NCI-H2196 treated with DMSO at 0.1 percent for 48 hours (cell line): ENCODE measurements at regions not wholly inside any gene's neighbourhood (a gene's known extent, or its start where the extent isn't known, plus 50 kb on each side); places are given as distances from the start of the nearest gene placed in this dataset.
"Not testable (repeated sequence)": the region's sequence is repeated elsewhere in the genome, so short reads cannot be mapped to it uniquely, and the experiment has no call there.

Experiments used
- DNase-seq: peaks from one replicate; lab custom pipeline; 2025; ENCODE audit not compliant: unreplicated experiment; lab: John Stamatoyannopoulos, UW

DNA sequence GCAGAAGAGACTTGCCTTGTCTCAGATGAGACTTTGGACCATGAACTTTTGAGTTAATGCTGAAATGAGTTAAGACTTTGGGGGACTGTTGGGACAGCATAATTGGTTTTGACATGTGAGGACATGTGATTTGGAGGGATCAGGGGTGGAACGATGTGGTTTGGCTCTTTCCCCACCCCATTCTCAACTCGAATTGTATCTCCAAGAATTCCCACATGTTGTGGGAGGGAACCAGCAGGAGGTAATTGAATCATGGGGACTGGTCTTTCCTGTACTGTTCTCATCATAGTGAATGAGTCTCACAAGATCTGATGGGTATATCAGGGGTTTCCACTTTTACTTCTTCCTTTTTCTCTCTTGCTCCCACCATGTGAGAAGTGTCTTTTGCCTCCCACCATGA lies 229.7 kb upstream of the KCND2 start:
- no peak for DNase-seq

DNA sequence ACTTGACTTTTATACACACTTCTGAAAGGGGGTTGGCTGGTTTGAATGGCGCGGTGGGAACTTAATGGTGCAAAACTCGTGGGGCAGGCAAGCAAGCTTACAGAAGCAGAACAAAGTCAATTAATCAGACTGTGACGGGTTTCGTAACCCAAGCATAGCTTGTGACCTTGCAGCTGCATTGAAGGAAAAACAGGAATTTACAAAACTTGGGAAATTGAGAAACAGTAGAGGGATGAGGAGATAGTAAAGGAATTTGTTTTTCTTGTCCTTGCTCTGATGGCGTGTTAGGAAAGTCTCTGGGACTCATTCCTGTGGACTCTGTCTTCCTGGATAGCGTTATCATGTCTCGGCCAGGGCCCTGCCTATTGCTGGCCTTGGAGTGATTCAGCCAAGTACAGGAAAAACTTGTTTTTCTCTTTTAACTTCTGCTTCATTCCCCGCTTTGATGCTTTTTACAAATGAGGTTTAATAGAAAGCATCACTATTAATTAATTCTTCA lies 220.0 kb upstream of the KCND2 start:
- no peak for DNase-seq

DNA sequence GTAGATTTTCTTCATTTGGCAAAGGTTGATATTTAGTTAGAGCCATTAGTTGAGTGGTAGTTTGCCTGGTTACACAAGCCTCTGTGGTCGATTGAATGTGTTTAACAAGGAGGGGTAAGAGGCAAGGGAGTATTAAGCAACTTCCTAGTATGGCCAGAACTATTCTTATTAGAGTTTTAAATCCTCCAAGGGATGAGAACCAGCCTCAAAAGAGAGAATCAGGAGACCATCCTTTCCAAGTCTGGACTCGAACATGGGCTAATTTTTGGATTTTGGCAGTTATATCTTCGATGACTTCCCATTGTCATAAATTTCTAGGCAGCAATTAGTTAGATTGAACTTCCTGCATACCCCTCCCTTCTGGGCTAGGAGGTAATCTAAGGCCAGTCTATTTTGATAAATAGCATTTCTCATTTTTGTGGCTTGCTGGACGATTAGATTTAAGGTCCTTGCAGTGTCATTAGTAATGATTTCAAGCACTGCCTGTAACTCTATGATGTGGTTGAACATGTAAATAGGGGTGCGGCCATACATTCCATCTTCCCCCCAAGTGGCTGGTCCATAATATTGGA lies 219.5 kb upstream of the KCND2 start:
- no peak for DNase-seq

- DNase-seq = no peak
Measured at GRCh38 chr7:120054376-120055100, 218.4 kb upstream of the KCND2 start.

GRCh38 chr7:120055300-120055699 lies 217.7 kb upstream of the KCND2 start:
- DNase-seq = no peak

- DNase-seq = no peak
Measured at GRCh38 chr7:120056227-120056626, 216.7 kb upstream of the KCND2 start.

DNA sequence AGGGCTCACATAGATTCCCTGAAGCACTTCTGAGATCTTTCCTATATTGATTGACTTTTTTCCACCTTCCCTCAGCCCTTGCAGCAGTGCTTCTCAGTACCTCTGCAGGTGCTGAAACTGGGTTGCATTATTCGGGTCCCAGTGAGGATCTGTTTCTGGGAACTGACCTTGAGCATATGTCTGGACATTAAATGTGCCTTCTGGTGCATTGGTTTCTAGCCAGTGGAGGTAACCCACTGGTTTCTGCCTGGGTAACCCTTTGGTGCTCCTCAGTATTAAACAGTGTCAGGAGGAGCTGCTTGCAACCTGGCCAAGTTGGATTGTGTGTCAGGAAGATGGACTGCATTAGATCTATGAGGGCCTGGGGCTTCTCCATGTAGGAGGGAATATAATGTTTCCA lies 213.3 kb upstream of the KCND2 start:
- DNase-seq = no peak

DNA sequence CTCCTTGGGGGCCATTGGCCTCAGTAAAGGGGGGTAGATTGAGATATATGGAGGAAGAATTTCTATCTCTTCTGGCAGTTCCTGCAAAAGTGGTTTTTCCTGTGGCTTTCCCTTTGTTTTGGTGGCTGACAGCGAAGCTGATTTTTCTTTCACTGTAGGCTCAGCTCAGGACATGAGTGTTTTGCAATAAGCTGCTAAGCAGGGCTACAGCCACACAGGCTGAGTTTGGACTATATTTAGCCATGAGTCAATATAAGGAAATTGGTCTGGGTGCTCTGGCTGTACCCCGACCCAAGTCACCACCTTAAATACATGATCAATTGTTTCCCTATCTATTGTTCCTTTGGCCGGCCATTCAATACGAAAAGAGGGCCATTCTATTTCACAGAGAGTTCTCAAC lies 212.7 kb upstream of the KCND2 start:
- DNase-seq = no peak

- no peak for DNase-seq
Measured at GRCh38 chr7:120060875-120061274, 212.1 kb upstream of the KCND2 start.

DNA sequence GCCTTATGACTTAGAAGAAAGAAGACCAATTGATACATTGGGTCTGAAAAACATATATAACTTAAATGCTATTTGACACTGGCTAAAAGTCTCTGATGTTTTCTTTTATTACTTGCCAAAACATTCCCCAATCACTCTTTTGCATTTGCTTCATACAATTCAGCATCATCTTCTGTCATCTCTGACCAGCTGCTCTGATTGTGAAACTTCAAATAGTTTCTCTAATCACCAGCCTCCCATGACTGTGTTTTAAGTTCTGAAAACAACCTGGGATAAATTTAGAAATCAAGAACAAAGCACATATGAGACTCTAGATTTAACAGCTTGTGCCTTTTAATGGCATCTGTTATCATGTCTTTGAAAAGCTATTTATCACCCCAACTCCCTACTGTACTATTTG lies 208.4 kb upstream of the KCND2 start:
- no peak for DNase-seq

GRCh38 chr7:120066898-120067297 lies 206.1 kb upstream of the KCND2 start:
- not testable (repeated sequence) for DNase-seq

DNA sequence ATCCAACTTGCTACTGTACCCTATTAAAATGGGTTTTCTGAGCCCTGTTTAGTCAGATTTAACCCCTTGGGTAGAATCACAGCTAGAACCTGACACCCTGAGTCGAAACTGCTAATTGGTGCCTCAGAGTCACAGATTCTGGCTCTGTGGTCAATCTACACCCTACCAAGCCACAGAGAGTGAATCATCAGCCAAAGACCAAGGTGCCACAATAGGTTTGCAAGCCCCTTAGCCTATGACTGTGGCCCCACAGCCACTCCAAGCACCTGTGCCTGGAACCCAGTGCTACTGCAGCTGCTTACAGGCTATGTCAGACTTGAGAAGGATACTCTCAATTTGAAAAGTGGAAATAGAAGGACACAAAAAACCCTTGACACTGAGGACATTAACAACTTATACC lies 202.8 kb upstream of the KCND2 start:
- no peak for DNase-seq

GRCh38 chr7:120077777-120078176 lies 195.2 kb upstream of the KCND2 start:
- DNase-seq = no peak

DNA sequence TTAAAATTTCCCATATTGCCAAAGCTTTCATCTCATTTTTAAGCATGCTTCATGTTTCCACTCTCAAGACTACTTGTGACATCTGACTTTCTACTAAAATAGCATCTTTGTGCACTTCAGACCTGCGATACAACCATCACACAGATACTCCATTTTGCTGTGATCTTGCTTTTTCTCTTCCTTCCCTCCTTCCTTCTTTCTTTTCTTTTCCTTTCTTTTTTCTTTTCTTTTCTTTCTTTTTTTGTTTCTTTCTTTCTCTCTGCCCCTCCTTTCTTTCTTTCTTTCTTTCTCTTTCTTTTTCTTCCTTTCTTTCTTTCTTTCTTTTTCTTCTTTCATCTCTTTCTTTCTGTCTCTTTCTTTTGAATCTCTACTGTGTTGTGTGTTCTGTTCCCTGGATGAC lies 194.0 kb upstream of the KCND2 start:
- DNase-seq = no peak

DNA sequence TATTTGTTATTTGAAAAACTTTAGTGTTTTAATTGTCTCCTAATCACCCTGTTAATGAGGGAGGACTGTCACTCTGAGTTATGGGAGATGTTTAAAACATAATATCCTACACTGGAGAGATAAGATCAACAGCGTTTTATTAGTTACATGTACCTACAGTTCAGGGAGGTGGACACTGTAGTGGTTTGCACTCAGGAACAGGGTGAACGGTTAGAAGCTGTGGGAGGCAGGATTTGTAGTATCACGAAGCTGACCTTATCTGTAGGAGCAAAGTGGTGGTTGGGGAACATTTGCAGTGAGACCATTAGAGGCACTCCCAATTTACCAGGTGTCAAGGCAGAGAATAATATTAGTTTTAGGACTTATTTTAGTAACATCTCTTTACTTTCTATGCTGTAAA lies 193.3 kb upstream of the KCND2 start:
- no peak for DNase-seq

DNA sequence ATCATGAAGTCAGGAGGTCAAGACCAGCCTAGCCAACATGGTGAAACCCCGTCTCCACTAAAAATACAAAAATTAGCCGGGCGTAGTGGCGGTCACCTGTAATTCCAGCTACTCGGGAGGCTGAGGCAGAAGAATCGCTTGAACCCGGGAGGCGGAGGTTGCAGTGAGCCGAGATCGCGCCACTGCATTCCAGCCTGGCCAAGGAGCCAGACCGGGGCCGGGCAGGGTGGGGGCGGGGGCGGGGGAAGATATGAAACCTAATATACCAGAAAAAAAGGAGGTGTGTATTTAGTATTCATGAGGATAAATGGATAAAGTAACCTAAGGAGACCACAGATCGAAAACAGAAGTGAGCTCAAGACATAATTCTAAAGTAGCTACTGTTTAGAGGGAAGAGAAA lies 186.5 kb upstream of the KCND2 start:
- DNase-seq = not testable (repeated sequence)

DNA sequence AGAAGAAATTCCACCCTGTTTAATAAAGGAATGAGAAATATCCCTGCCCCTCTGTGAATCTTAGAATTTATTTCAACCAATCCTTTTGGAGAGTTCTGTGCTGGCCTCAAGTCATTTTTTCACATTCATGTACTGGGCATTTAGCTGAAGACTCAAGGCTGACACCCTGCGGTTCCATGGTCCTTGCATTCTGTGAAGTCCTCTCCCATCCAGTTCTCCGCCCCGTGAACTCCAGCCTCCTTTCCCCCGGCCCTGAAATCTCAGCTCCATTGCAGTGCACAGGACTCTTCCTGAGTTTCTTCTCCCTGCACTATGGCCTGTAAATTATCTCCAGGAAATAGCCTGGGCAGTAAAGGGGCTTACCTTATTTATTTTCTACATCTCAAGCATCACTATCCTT lies 183.0 kb upstream of the KCND2 start:
- no peak for DNase-seq

- DNase-seq = no peak
Measured at GRCh38 chr7:120091807-120092206, 181.2 kb upstream of the KCND2 start.

DNA sequence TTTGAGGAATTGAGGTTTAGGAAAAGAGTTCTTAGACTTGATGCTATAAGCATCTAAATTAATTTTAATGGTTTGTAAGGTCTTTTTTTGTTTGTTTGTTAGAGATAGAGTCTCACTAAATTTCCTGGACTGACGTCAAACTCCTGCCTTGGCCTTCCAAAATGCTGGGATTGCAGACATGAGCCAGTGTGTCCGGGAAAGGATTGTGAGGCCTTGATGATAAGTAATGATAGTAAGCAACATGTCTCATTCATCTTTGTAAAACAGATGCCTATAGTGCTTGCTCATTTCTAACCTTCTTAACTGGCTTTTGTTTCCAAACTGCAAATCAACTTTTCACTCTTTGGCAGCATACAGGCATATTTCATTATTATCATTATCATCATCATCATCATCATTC lies 176.0 kb upstream of the KCND2 start:
- DNase-seq = no peak

DNA sequence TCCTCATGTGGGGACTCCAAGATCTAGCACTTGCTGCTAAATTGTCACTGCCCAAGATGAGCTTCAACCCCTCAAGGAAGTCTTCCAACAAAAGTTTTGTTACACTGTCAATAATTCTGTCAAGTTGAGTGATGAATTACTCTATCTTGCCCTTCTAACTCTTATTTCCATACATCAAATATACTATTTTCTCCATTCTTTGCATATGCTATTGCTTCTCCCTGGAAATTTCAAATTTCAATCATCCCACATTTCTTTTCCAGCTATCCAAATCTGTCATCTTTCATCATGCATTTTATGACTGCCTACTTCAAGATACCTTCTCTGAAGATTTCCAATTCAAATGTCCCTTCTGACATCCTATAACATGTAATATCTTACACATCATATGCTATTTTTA lies 175.2 kb upstream of the KCND2 start:
- DNase-seq = no peak

GRCh38 chr7:120108376-120108775 lies 164.6 kb upstream of the KCND2 start:
- no peak for DNase-seq

GRCh38 chr7:120110169-120110568 lies 162.8 kb upstream of the KCND2 start:
- no peak for DNase-seq

DNA sequence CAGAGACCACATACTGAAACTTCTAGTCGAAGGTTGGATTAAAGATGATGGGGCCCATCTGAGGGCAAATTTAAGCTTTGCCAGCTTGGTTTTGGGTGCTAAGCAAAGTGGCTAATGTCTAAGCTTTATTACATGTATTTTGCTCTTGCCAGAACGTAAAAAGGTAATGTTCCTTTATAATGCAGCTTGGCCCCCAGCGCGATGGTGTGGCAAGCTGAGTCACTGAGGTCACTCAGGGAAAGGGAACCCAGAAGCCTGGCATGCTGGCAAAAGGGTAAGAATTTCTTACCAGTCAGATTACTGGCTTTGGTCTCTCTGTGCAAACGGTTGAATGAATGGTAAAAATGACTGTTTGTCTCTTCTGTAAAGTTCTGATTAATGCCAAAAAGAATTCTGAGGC lies 158.3 kb upstream of the KCND2 start:
- no peak for DNase-seq
